Ammon's horn (tissue), 1 donor: ENCODE measurements at regions not wholly inside any gene's neighbourhood (a gene's known extent, or its start where the extent isn't known, plus 50 kb on each side); places are given as distances from the start of the nearest gene placed in this dataset.
"Not testable (repeated sequence)": the region's sequence is repeated elsewhere in the genome, so short reads cannot be mapped to it uniquely, and the experiment has no call there.

Experiments used
- DNase-seq: peaks from one replicate; pipeline ENCODE4 v3.0.0-alpha.2; 2016; ENCODE audit warnings: low spot score

- not testable (repeated sequence) for DNase-seq
Observed at GRCh38 chr9:40930426-40930825, 198.1 kb downstream of the FOXD4L6 start.

- DNase-seq: not testable (repeated sequence)
Observed at GRCh38 chr9:40929488-40929845, 199.0 kb downstream of the FOXD4L6 start.

- no peak for DNase-seq
Observed at GRCh38 chr9:40928803-40929487, 199.5 kb downstream of the FOXD4L6 start.

GRCh38 chr9:40927851-40928802, 200.4 kb downstream of the FOXD4L6 start:
- no peak for DNase-seq

GRCh38 chr9:40927260-40927631, 201.2 kb downstream of the FOXD4L6 start:
- DNase-seq: no peak

GRCh38 chr9:40926404-40927259, 201.8 kb downstream of the FOXD4L6 start:
- no peak for DNase-seq

GRCh38 chr9:40925149-40925548, 203.3 kb downstream of the FOXD4L6 start:
- no peak for DNase-seq

GRCh38 chr9:40916399-40916783, 212.1 kb downstream of the FOXD4L6 start:
- not testable (repeated sequence) for DNase-seq

GRCh38 chr9:40915660-40916398, 212.7 kb downstream of the FOXD4L6 start:
- DNase-seq: not testable (repeated sequence)

GRCh38 chr9:40914772-40915659, 213.5 kb downstream of the FOXD4L6 start:
- no peak for DNase-seq

- no peak for DNase-seq
Observed at GRCh38 chr9:40913928-40914673, 214.4 kb downstream of the FOXD4L6 start.

GRCh38 chr9:40913096-40913719, 215.3 kb downstream of the FOXD4L6 start:
- DNase-seq: no peak

GRCh38 chr9:40912679-40913078, 215.8 kb downstream of the FOXD4L6 start:
- DNase-seq: not testable (repeated sequence)

- no peak for DNase-seq
Observed at GRCh38 chr9:40911647-40912046, 216.8 kb downstream of the FOXD4L6 start.

- DNase-seq: not testable (repeated sequence)
Observed at GRCh38 chr9:40910995-40911394, 217.5 kb downstream of the FOXD4L6 start.

GRCh38 chr9:40909821-40910220, 218.7 kb downstream of the FOXD4L6 start:
- DNase-seq: no peak

GRCh38 chr9:40909111-40909510, 219.4 kb downstream of the FOXD4L6 start:
- not testable (repeated sequence) for DNase-seq

GRCh38 chr9:40907657-40908624, 220.5 kb downstream of the FOXD4L6 start:
- no peak for DNase-seq
